HG03571 (cell line): ENCODE measurements at regions not wholly inside any gene's neighbourhood (a gene's known extent, or its start where the extent isn't known, plus 50 kb on each side); places are given as distances from the start of the nearest gene placed in this dataset.

Source experiments
- ATAC-seq: cut with Tn5 transposase; IDR thresholded peaks from one replicate; pipeline ENCODE4 v1.9.1; 2021; ENCODE audit not compliant: unreplicated experiment

- ATAC-seq, result no peak
Observed at GRCh38 chr2:2635025-2635528, 304.0 kb upstream of the MYT1L start.

- no peak for ATAC-seq
Observed at GRCh38 chr2:2633017-2633416, 301.9 kb upstream of the MYT1L start.

GRCh38 chr2:2623939-2624338, 292.9 kb upstream of the MYT1L start:
- ATAC-seq, result no peak

- no peak for ATAC-seq
Observed at GRCh38 chr2:2621855-2622254, 290.8 kb upstream of the MYT1L start.

GRCh38 chr2:2620604-2621003, 289.5 kb upstream of the MYT1L start:
- ATAC-seq, result no peak

GRCh38 chr2:2619995-2620394, 288.9 kb upstream of the MYT1L start:
- no peak for ATAC-seq

GRCh38 chr2:2614452-2614851, 283.4 kb upstream of the MYT1L start:
- no peak for ATAC-seq

- peak; percentile 100 for ATAC-seq
Observed at GRCh38 chr2:2613279-2614199, 282.5 kb upstream of the MYT1L start.

GRCh38 chr2:2610751-2611150, 279.7 kb upstream of the MYT1L start:
- ATAC-seq, result no peak

- ATAC-seq, result no peak
Observed at GRCh38 chr2:2600366-2600765, 269.3 kb upstream of the MYT1L start.

- ATAC-seq, result no peak
Observed at GRCh38 chr2:2599441-2599840, 268.4 kb upstream of the MYT1L start.

- no peak for ATAC-seq
Observed at GRCh38 chr2:2597712-2598111, 266.6 kb upstream of the MYT1L start.

- no peak for ATAC-seq
Observed at GRCh38 chr2:2591542-2591940, 260.5 kb upstream of the MYT1L start.

- ATAC-seq, result no peak
Observed at GRCh38 chr2:2590841-2591541, 259.9 kb upstream of the MYT1L start.

- ATAC-seq, result no peak
Observed at GRCh38 chr2:2590141-2590540, 259.1 kb upstream of the MYT1L start.

- no peak for ATAC-seq
Observed at GRCh38 chr2:2588777-2589176, 257.7 kb upstream of the MYT1L start.

GRCh38 chr2:2587354-2587753, 256.3 kb upstream of the MYT1L start:
- no peak for ATAC-seq

- no peak for ATAC-seq
Observed at GRCh38 chr2:2586931-2587330, 255.9 kb upstream of the MYT1L start.

GRCh38 chr2:2586068-2586776, 255.1 kb upstream of the MYT1L start:
- ATAC-seq, result no peak

GRCh38 chr2:2582998-2583545, 252.0 kb upstream of the MYT1L start:
- ATAC-seq, result no peak
